ENCODE measurements at regions not wholly inside any gene's neighbourhood (a gene's known extent, or its start where the extent isn't known, plus 50 kb on each side); places are given as distances from the start of the nearest gene placed in this dataset.

GRCh38 chr14:44663136-44663535 lies 156.1 kb upstream of the FSCB start:
- no peak for TF ChIP-seq CTCF (IDR thresholded peaks at IDR 0.05; ENCODE audit: low read depth, low read length, missing control alignments)
- no peak for DNase-seq (ENCODE audit: low read depth)
- H3K4me3 ChIP-seq (ENCODE audit: low read depth, low read length) = no peak overlapping the region

- DNase-seq (ENCODE audit: low read depth) = no peak
- no peak for TF ChIP-seq CTCF (IDR thresholded peaks at IDR 0.05; ENCODE audit: low read depth, low read length, missing control alignments)
- no peak overlapping the region for H3K4me3 ChIP-seq (ENCODE audit: low read depth, low read length)
Measured at GRCh38 chr14:44662250-44662891, 155.3 kb upstream of the FSCB start.

GRCh38 chr14:44658389-44658696 lies 151.3 kb upstream of the FSCB start:
- H3K4me3 ChIP-seq (ENCODE audit: low read depth, low read length) = no peak overlapping the region
- DNase-seq (ENCODE audit: low read depth) = no peak
- no peak for TF ChIP-seq CTCF (IDR thresholded peaks at IDR 0.05; ENCODE audit: low read depth, low read length, missing control alignments)

- H3K4me3 ChIP-seq (ENCODE audit: low read depth, low read length) = no peak overlapping the region
- no peak for DNase-seq (ENCODE audit: low read depth)
- no peak for TF ChIP-seq CTCF (IDR thresholded peaks at IDR 0.05; ENCODE audit: low read depth, low read length, missing control alignments)
Measured at GRCh38 chr14:44657696-44658388, 150.8 kb upstream of the FSCB start.

- no peak overlapping the region for H3K4me3 ChIP-seq (ENCODE audit: low read depth, low read length)
- DNase-seq (ENCODE audit: low read depth) = no peak
- TF ChIP-seq CTCF (IDR thresholded peaks at IDR 0.05; ENCODE audit: low read depth, low read length, missing control alignments) = no peak
Measured at GRCh38 chr14:44657203-44657602, 150.1 kb upstream of the FSCB start.

- H3K4me3 ChIP-seq (ENCODE audit: low read depth, low read length) = no peak overlapping the region
- no peak for DNase-seq (ENCODE audit: low read depth)
- no peak for TF ChIP-seq CTCF (IDR thresholded peaks at IDR 0.05; ENCODE audit: low read depth, low read length, missing control alignments)
Measured at GRCh38 chr14:44654591-44654990, 147.5 kb upstream of the FSCB start.

- H3K4me3 ChIP-seq (ENCODE audit: low read depth, low read length) = no peak overlapping the region
- TF ChIP-seq CTCF (IDR thresholded peaks at IDR 0.05; ENCODE audit: low read depth, low read length, missing control alignments) = no peak
- DNase-seq (ENCODE audit: low read depth) = no peak
Measured at GRCh38 chr14:44653641-44654040, 146.6 kb upstream of the FSCB start.

Measured in GM12864 (cell line).